UCSD-AML1 (cell line): ENCODE measurements at regions not wholly inside any gene's neighbourhood (a gene's known extent, or its start where the extent isn't known, plus 50 kb on each side); places are given as distances from the start of the nearest gene placed in this dataset.
A peak's percentile ranks its signal among the peaks of the same experiment; 100 is the strongest.

Source experiments
- DNase-seq: peaks from one replicate; lab custom pipeline; 2025; ENCODE audit not compliant: unreplicated experiment; lab: John Stamatoyannopoulos, UW

GRCh38 chr13:78341032-78341431 is 262.3 kb downstream of the POU4F1 start:
- no peak for DNase-seq

- DNase-seq: no peak
These were observed 263.4 kb downstream of the POU4F1 start for GRCh38 chr13:78339927-78340326.

- no peak for DNase-seq
These were observed 269.3 kb downstream of the POU4F1 start for GRCh38 chr13:78334059-78334458.

GRCh38 chr13:78326633-78327032 is 276.7 kb downstream of the POU4F1 start:
- no peak for DNase-seq

GRCh38 chr13:78325585-78325984 is 277.8 kb downstream of the POU4F1 start:
- no peak for DNase-seq

GRCh38 chr13:78323848-78324247 is 279.5 kb downstream of the POU4F1 start:
- DNase-seq: no peak

GRCh38 chr13:78323040-78323439 is 280.3 kb downstream of the POU4F1 start:
- DNase-seq: no peak

- no peak for DNase-seq
These were observed 284.2 kb downstream of the POU4F1 start for GRCh38 chr13:78319101-78319627.

GRCh38 chr13:78317030-78317429 is 286.3 kb downstream of the POU4F1 start:
- DNase-seq: no peak

GRCh38 chr13:78309497-78310180 is 293.7 kb downstream of the POU4F1 start:
- DNase-seq: no peak

- no peak for DNase-seq
These were observed 296.7 kb downstream of the POU4F1 start for GRCh38 chr13:78306519-78307206.

- DNase-seq: no peak
These were observed 298.2 kb downstream of the POU4F1 start for GRCh38 chr13:78305171-78305570.

GRCh38 chr13:78299832-78300623 is 303.3 kb downstream of the POU4F1 start:
- no peak for DNase-seq

GRCh38 chr13:78298657-78299056 is 304.7 kb downstream of the POU4F1 start:
- no peak for DNase-seq

GRCh38 chr13:78286748-78287147 is 316.6 kb downstream of the POU4F1 start:
- no peak for DNase-seq

- DNase-seq: no peak
These were observed 338.3 kb downstream of the POU4F1 start for GRCh38 chr13:78265098-78265497.

GRCh38 chr13:78258304-78258703 is 339.7 kb upstream of the EDNRB start:
- no peak for DNase-seq

- DNase-seq: no peak
These were observed 337.9 kb upstream of the EDNRB start for GRCh38 chr13:78256484-78256883.

- no peak for DNase-seq
These were observed 335.5 kb upstream of the EDNRB start for GRCh38 chr13:78254113-78254512.

GRCh38 chr13:78247362-78247761 is 328.7 kb upstream of the EDNRB start:
- no peak for DNase-seq

- peak; percentile 32 for DNase-seq
These were observed 322.8 kb upstream of the EDNRB start for GRCh38 chr13:78241278-78241919.
